ENCODE measurements at regions not wholly inside any gene's neighbourhood (a gene's known extent, or its start where the extent isn't known, plus 50 kb on each side); places are given as distances from the start of the nearest gene placed in this dataset.

DNA sequence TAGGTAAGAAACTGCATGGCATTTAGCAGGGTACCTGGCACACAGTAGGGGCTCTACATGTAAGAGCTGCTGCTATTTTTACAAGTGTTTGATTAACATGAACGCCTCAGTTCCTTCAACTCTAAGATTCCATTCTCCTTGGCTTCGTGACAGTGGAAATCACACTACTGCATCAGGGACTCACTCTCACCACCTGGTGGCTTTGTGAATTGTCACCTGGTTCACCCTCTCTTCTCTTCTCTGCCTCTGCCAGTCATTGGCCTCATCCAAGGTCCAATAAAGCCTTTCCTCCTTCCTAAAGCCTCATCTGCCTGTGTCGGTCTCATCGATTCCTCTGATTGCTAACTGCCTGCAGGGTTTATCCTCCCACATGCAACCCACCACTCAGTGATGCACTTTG lies 476.4 kb downstream of the VRK1 start:
- no peak for DNase-seq

GRCh38 chr14:97274626-97275025 lies 477.4 kb downstream of the VRK1 start:
- no peak for DNase-seq

- DNase-seq: no peak
These were observed 478.1 kb downstream of the VRK1 start for GRCh38 chr14:97275276-97275675.

- no peak for DNase-seq
These were observed 479.4 kb downstream of the VRK1 start for GRCh38 chr14:97276573-97276972.

DNA sequence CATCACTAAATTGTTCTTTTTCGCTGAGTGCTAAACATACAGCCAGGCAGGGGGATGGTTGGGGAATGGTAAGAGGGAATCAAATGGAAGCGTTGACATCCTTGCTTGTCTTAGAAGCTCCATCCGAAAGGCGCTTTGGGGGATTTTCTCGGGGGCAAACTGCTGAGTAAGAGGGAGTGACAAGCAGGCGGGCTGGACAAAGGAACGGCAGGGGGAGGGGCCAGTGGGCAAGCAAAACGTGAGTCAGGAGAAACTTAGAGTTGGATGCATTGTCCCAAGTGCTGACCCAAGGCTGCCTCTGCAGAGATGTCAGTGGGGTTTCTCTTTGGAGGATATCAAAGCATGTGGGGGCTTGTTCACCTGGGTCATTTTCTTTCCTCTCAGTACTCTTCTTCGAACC lies 480.5 kb downstream of the VRK1 start:
- DNase-seq: no peak

- DNase-seq: no peak
These were observed 483.3 kb downstream of the VRK1 start for GRCh38 chr14:97280526-97280925.

- no peak for DNase-seq
These were observed 484.6 kb downstream of the VRK1 start for GRCh38 chr14:97281741-97282140.

- no peak for DNase-seq
These were observed 485.2 kb downstream of the VRK1 start for GRCh38 chr14:97282210-97283004.

- DNase-seq: no peak
These were observed 485.8 kb downstream of the VRK1 start for GRCh38 chr14:97283005-97283403.

GRCh38 chr14:97283426-97283825 lies 486.2 kb downstream of the VRK1 start:
- DNase-seq: no peak

DNA sequence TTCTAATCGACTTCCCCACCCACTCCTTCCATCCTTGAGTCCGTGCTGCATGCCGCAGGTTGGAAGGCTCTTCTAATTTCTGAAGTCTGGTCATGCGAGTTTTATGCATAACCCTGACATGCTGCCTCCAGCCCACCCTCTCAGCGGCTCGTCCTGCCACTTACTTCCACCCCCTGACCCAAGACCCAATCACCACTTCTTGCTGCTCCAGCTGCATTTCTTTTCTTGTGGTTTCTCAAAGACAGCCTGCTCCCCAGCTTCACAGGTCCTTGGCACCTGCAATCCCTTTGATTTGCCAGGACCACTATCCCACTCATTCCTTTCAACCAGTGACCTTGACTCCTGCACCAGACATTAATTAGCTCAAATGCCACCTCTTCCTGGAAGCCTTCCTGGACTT lies 486.7 kb downstream of the VRK1 start:
- no peak for DNase-seq

DNA sequence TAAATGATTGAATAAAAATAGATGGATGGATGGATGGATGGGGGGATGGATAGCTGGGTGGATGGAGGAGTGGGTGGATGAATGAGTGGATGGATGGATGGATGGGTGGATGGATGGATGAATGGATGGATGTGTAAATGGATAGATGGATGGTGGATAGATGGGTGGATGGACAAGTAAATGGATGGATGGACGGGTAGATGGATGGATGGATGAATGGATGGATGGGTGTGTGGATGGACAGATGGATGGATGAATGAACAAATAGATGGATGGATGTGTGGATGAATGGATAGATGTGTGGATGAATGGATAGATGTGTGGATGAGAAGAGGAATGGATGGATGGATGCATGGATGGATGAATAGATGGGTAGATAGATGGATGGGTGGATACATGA lies 490.8 kb downstream of the VRK1 start:
- no peak for DNase-seq

DNA sequence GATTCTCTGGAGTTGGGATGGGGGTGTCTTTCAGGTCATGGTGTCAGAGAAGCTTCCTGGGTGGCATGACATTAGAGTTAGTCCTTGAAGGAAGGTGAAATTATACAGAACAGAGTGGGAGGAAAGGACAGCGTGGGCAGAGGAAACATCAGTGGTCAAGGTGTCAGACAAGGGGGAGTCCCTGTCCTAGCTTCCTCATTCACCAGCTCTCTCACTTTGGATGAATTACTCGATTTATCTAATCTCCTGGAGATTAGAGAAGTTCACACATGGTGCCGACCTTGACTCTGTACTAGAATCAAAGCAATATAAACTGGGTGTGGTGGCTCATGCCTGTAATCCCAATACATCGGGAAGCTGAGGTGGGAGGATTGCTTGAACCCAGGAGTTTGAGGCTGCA lies 492.9 kb downstream of the VRK1 start:
- no peak for DNase-seq

DNA sequence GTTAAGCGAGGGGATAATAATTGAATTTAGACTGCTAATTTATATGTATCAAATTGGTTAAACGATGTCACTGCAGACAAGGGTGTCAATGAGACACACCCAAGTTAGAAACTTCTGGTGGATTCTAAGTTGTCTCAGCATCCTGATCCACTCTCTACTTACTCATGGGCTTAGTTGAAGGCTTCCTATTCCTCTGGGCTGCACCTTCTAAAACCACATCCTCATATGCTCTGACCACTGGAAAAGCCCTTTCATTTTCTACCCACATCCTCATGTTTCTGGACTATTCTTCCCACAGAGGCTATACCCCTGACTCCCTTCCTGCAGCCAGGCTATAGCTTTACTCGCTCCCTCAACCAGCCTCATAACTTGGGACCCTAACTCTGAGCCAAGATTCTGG lies 493.8 kb downstream of the VRK1 start:
- peak; percentile 1 for DNase-seq

- no peak for DNase-seq
These were observed 496.5 kb downstream of the VRK1 start for GRCh38 chr14:97293659-97294058.

DNA sequence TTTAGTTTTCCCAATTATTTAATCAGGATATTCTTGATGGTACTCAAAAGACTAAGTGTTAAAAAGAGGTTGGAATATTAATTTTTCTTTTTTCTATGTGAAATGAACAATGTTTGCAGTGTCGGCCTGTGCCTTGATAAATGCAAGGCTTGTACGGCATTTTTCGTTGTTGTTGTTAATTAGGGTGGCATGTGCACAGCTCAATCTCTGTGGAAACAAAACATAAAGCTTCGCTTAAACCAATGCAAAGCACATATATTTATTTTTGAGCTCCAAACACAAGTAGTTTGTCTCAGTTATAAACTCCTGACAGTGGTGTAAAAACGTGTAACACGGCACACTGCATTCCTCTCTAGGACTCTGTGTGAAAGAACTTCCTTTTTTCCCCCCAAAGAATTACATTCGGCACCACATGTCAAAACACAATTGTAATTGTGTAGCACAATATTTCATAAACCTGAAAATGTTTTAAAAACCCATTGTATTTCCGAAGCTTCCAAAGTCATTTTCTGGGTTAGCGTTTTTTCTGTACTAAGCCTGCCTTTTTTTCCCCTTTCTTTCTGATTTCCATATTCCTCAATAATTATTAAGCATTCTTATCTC lies 498.0 kb downstream of the VRK1 start:
- no peak for DNase-seq

DNA sequence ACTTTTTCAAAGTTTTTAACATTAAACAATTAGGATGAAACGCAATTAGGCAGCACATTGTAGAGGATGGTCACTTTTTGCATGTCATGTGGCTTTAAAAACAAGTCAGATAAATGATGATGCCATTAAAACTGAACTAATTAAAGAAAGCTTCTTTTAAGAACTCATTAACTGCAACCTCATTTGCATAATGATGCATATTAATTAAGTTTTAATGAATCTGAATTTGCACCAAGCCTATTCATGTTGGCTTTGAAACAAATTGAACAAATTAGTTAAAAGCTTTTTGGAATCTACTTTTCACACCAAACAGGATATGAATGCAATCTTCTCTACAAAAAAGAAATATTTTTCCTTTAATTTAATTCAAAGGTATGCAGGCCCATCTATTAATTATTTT lies 499.0 kb downstream of the VRK1 start:
- no peak for DNase-seq

DNA sequence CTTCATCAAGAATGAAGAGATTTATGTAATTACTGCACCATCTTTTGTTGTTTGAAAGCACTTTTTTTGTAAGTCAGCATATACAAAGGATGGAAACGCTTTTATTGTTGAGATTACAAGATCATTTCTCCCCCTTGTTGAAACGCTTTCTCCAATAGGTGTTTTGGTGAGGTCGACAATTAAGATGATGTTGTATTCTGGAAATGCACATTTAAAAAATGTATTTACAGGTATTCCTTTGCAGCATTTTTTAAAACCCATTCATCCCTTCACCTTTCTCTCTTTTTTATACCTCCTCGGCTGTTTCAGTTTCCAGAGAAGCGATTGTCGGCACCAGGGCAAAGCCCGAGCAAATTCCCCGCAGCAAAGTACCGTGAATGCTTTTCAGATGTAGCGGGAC lies 499.9 kb downstream of the VRK1 start:
- DNase-seq: no peak

DNA sequence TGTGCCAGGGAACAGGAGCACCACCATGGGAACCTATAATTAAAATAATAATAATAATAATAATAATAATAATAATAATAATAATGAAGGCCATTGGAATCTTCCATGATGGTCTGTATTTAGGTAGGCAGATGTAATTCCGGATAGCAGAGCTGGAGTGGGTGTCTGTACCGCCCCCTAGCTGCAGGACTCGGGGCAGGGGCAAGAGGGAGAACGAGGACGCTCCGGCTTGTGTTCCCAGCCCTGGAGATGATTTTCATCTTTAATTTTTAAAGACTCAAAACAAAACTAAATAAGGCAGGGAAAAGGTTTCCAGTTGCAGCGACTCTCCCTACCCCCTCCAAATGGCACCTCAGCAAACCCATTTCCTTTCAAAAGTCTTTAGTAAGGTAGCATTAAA lies 501.1 kb downstream of the VRK1 start:
- DNase-seq: no peak

GRCh38 chr14:97298736-97299135 lies 501.6 kb downstream of the VRK1 start:
- DNase-seq: no peak

- DNase-seq: no peak
These were observed 502.5 kb downstream of the VRK1 start for GRCh38 chr14:97299661-97300060.

- no peak for DNase-seq
These were observed 504.9 kb downstream of the VRK1 start for GRCh38 chr14:97301931-97302559.

GRCh38 chr14:97306133-97306759 lies 509.1 kb downstream of the VRK1 start:
- DNase-seq: no peak

DNA sequence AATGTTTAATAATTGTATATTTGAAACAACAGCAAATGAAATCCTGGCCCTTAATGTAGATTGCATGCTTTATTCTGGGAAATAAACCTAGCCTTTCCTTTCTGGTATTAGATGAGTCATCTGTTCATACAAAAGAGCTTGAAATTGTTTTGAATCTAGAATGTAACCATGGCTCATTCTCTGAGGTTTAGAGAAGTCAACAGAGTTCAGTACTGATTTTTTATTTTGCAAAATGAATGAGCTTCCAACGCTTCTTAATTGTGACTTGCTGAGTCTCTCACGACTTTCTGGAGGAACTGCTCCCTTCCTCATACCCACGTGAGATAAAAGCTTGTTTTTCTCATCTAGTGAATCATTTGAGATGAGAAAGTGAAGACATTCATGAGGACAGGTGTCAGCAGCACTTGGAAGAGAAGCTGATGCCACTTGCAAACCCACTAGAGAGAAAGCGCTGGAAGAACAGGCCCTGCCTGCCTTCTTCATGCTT lies 509.6 kb downstream of the VRK1 start:
- no peak for DNase-seq

All from inflammatory macrophage treated with lipopolysaccharide for 4 hours (primary cell).